HUES6 (cell line): ENCODE measurements at regions not wholly inside any gene's neighbourhood (a gene's known extent, or its start where the extent isn't known, plus 50 kb on each side); places are given as distances from the start of the nearest gene placed in this dataset.

Experiments
- H3K27ac ChIP-seq: 2 replicates; pipeline ENCODE4 v1.7.0; 2013; ENCODE audit warnings: low read depth, mild to moderate bottlenecking, low read length, inconsistent platforms
- H3K27me3 ChIP-seq: 2 replicates; pipeline ENCODE4 v1.6.1; 2013; ENCODE audit warnings: low read length; ENCODE audit not compliant: control insufficient read depth, insufficient read depth
- H3K36me3 ChIP-seq: 2 replicates; pipeline ENCODE4 v1.6.1; 2013; ENCODE audit warnings: low read length; ENCODE audit not compliant: control insufficient read depth, insufficient read depth
- H3K4me1 ChIP-seq: 2 replicates; pipeline ENCODE4 v1.6.1; 2013; ENCODE audit warnings: low read length; ENCODE audit not compliant: control insufficient read depth, insufficient read depth
- H3K4me3 ChIP-seq: 2 replicates; pipeline ENCODE4 v1.5.1; 2013; ENCODE audit warnings: low read depth, low read length
- H3K9ac ChIP-seq: one replicate; pipeline ENCODE4 v1.6.1; 2013; ENCODE audit warnings: mild to moderate bottlenecking, low read length
- H3K9me3 ChIP-seq: 2 replicates; pipeline ENCODE4 v1.6.1; 2013; ENCODE audit warnings: low read depth, low read length; ENCODE audit not compliant: control insufficient read depth, insufficient read depth

DNA sequence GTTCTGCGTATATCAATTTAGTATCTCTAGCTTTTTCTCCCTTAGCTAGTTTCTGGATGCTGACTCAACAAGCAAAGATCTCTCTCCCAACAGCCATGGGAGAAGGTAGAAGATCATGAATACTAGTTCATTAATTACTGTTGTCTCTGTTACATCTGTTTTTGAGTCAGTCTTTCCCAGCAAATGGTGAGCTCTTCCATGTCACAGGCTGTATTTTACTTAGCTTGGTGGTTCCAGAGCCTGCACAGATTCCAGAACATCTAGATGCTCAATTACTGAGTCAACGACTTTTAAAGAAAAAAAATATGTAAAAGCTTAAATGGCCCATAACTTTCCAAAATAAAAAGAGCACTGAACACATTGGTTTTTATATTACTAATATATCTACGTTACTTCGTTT, 307.2 kb downstream of the NSG2 start:
- Histone ChIP-seq H3K4me3 (no peak overlapping the region), H3K9ac (no peak overlapping the region), H3K27me3 (no peaks in the 10 kb centered on the region), H3K9me3 (no peaks in the 10 kb centered on the region), H3K36me3 (no peaks in the 10 kb centered on the region), H3K4me1 (no peaks in the 10 kb centered on the region), H3K27ac (no peak overlapping the region)

DNA sequence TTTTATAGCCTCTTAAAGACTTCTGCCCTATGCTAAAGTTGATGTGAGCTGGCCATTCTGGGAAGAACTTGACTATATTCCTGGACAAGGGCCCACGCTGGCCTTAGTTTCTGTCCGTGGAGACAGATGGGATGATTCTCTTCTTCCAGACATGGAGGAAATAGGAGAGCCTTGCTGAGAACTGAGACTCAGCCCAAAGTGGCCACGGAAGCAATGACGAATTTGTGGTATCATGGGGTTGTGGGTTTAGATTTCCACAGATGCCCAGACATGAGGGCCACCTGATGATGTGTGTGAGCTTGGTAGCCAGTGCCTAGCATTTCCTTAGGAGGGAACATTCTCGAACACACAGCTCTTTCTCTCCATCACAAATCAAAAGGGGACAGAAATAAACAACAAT, 309.1 kb downstream of the NSG2 start:
- Histone ChIP-seq H3K9me3 (no peaks in the 10 kb centered on the region), H3K4me1 (no peaks in the 10 kb centered on the region), H3K4me3 (no peak overlapping the region), H3K36me3 (no peaks in the 10 kb centered on the region), H3K9ac (no peak overlapping the region), H3K27me3 (no peaks in the 10 kb centered on the region), H3K27ac (no peak overlapping the region)

DNA sequence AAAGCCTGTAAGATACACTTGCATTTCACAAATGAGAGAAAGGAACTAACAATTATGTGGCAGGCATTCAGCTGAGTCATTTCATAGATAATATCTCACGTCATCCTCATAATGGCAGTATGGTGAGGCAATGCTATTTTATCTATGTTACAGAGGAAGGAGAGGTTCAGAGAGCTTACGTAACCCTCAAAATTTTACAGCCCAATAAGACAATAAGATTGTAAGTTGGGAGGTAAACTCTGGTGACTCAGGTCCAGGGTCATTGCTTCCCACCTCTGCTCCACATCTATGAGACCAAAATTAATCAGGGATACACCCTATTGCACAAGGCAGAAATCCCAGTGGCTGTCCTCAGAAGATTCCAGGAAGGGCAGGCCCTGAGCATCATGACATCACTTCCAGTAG, 309.7 kb downstream of the NSG2 start:
- H3K27ac ChIP-seq = no peak overlapping the region
- H3K4me1 ChIP-seq = no peaks in the 10 kb centered on the region
- no peak overlapping the region for H3K4me3 ChIP-seq
- no peaks in the 10 kb centered on the region for H3K27me3 ChIP-seq
- no peaks in the 10 kb centered on the region for H3K36me3 ChIP-seq
- no peak overlapping the region for H3K9ac ChIP-seq
- no peaks in the 10 kb centered on the region for H3K9me3 ChIP-seq

DNA sequence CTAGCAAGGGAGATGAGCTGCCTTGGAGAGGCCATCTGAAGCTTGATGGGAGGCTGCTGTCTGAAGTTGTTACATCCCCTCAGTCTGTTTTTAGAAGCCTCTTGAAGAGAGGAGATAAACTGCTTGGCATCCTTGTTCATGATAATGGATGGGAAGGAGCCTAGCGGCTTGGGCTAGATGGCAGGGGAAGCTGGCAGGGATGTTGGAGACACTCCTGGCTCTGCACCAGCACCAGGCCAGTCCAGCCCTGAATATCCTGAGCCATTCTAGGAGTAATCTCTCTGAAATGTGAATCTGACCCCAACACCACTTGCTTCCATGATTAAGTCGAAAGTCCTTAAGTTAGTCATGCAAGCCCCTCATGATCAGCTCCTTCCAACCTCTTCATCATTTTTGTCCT, 310.5 kb downstream of the NSG2 start:
- Histone ChIP-seq H3K9me3 (no peaks in the 10 kb centered on the region), H3K4me1 (no peaks in the 10 kb centered on the region), H3K4me3 (no peak overlapping the region), H3K27me3 (no peaks in the 10 kb centered on the region), H3K27ac (no peak overlapping the region), H3K36me3 (no peaks in the 10 kb centered on the region), H3K9ac (no peak overlapping the region)

DNA sequence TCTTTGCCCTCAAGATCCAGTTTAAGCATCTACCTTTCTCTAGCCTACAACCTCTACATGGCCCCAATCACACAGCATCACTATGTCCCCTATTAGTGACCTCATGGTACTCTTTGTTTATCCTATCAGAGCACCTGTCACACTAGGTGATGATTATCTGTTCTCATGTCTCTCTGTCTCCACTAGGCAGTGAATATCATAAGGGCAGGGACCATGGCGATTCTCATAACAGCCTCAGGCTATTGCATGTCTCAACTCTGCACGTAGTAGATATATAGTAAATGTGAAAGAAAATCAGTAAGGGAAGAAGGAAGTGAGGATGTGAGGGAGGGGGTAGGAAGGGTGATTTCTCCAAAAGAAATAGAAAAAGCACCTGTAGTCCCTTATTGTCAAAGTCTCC, 311.0 kb downstream of the NSG2 start:
- Histone ChIP-seq H3K36me3 (no peaks in the 10 kb centered on the region), H3K27me3 (no peaks in the 10 kb centered on the region), H3K4me1 (no peaks in the 10 kb centered on the region; the same call in 1 of the 2 replicates), H3K4me3 (no peak overlapping the region), H3K9me3 (no peaks in the 10 kb centered on the region), H3K9ac (no peak overlapping the region), H3K27ac (no peak overlapping the region)

DNA sequence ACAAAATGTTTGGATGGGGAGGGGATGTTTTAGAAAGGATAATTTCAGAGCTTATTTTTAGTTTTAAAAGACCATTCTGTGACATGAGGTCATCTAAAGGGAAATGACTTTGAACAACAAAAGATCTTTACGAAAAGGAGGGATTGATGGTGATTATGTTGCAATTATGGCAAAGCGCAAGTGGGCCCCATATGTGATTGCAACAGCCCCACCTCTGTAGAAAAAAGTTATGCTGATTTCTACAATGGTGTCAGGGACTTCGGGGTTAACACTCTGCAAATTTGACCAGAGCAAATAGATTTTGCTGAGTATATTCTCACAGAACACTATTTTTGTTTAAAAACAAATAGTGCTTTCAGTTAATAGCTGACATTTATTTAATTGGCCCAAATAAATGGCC, 312.8 kb downstream of the NSG2 start:
- H3K36me3 ChIP-seq = no peaks in the 10 kb centered on the region
- H3K4me3 ChIP-seq = no peak overlapping the region
- no peaks in the 10 kb centered on the region for H3K27me3 ChIP-seq
- H3K9ac ChIP-seq = no peak overlapping the region
- H3K9me3 ChIP-seq = peaks cover 7% of the 10 kb centered on the region
- no peak overlapping the region for H3K27ac ChIP-seq
- no peaks in the 10 kb centered on the region; the same call in 1 of the 2 replicates for H3K4me1 ChIP-seq

DNA sequence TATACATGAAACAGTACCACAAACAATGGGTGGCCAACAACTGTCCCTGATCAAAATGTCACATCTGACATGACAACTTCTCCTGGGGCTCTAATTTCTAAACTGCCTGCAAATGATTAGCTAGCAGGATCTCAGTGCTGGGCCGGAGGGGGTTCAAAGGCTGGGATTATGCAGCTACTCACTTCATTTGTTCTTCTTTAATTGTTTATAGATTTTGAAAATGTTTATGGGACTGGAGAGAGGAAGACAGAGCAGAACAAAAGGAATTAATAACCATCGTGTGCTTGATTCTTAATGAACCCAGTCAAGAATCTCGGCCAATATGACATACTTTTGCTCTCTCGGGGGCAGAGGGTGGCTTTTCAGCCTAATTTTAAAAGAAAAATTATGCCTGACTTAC, 313.6 kb downstream of the NSG2 start:
- H3K36me3 ChIP-seq = no peaks in the 10 kb centered on the region

DNA sequence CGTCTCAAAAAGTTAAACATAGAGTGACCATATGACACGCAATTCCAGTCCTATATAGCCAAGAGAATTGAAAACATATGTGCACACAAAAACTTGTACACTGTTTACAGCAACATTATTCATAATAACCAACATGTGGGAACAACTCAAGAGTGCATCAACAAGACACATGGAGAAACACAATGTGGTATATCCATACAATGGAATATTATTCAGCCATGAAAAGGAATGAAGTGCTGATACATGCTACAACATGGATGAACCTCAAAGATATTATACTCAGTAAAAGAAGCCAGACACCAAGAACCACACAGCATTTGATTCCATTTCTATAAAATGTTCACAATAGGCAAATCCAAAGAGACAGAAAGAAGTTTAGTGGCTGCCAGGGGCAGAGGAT, 317.0 kb downstream of the NSG2 start:
- H3K36me3 ChIP-seq = no peaks in the 10 kb centered on the region
- H3K27ac ChIP-seq = no peak overlapping the region
- H3K9me3 ChIP-seq = peaks cover 7% of the 10 kb centered on the region
- no peaks in the 10 kb centered on the region; the same call in 1 of the 2 replicates for H3K4me1 ChIP-seq
- H3K27me3 ChIP-seq = no peaks in the 10 kb centered on the region
- no peak overlapping the region for H3K9ac ChIP-seq
- no peak overlapping the region for H3K4me3 ChIP-seq

More for the DNA sequence above, 313.6 kb downstream of the NSG2 start:
- no peak overlapping the region for H3K9ac ChIP-seq
- H3K27ac ChIP-seq = no peak overlapping the region
- H3K27me3 ChIP-seq = no peaks in the 10 kb centered on the region
- no peaks in the 10 kb centered on the region; the same call in 1 of the 2 replicates for H3K4me1 ChIP-seq
- H3K4me3 ChIP-seq = no peak overlapping the region
- H3K9me3 ChIP-seq = peaks cover 7% of the 10 kb centered on the region

DNA sequence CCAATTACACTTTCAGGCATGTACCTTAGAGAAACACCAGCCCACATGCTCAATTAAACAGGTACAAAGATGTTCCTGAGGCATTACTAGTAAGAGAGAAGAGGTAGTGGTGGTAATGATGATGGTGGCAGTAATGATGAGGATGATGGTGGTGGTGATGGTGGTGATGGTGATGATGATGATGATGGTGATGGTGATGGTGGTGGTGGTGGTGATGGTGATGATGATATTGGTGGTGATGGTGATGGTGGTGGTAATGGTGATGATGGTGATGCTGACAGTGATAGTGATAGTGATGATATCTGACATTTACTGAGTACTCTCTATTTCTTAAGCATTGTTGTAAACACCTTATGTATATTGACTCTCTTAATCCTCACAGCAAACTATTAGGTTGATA, 318.4 kb downstream of the NSG2 start:
- H3K27me3 ChIP-seq = no peaks in the 10 kb centered on the region
- H3K4me1 ChIP-seq = no peaks in the 10 kb centered on the region; the same call in 1 of the 2 replicates
- no peak overlapping the region for H3K9ac ChIP-seq
- H3K36me3 ChIP-seq = no peaks in the 10 kb centered on the region
- H3K9me3 ChIP-seq = peaks cover 7% of the 10 kb centered on the region
- H3K27ac ChIP-seq = no peak overlapping the region
- H3K4me3 ChIP-seq = no peak overlapping the region

DNA sequence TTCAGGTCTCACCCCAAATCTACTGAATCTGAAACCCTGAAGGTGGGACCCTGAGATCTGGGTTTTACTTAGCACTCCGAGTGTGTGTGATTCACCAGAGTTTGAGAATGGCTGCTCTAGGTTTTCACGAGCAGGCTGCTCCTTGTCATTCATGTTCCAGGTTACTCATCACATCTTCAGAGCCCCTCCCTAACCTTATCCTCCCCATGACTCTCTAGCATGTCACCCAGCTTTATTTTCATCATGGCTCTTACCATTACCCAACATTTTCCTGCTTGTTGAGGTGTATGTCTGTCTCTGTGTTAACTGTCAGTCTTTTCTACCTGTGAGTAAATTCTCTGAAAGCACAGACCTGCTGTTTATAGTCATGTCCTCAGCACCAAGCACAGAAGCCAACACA, 319.2 kb downstream of the NSG2 start:
- no peak overlapping the region for H3K4me3 ChIP-seq
- no peak overlapping the region for H3K9ac ChIP-seq
- H3K36me3 ChIP-seq = no peaks in the 10 kb centered on the region
- no peaks in the 10 kb centered on the region for H3K27me3 ChIP-seq
- H3K27ac ChIP-seq = no peak overlapping the region
- H3K4me1 ChIP-seq = no peaks in the 10 kb centered on the region; the same call in 1 of the 2 replicates
- H3K9me3 ChIP-seq = peaks cover 7% of the 10 kb centered on the region

DNA sequence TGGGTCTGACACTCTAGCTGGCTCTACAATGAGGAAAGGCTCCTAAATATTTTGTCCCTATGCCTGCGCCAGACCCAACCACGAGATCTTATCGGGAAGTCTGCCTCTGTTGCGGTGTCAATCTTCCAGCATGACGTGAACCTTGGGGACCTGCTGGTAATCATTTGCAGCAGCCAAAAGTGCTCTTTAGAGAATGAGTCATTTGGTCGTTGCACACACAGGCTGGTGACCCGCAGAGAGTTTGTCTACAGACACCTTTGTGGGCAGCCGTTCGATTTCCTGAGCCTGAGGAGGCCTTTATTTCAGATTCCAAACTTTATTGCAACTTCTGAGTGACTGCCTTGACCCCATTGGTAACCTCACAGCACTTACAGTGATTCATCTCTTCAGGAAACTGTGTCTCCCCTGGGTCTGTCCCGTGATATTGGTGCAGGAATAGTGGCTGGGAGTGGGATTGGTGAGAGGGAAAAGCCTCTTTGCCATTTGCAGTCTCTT, 326.1 kb downstream of the NSG2 start:
- Histone ChIP-seq H3K9me3 (no peaks in the 10 kb centered on the region), H3K27ac (no peak overlapping the region), H3K27me3 (no peaks in the 10 kb centered on the region), H3K4me3 (no peak overlapping the region), H3K9ac (no peak overlapping the region), H3K36me3 (no peaks in the 10 kb centered on the region), H3K4me1 (no peaks in the 10 kb centered on the region; the same call in 1 of the 2 replicates)

DNA sequence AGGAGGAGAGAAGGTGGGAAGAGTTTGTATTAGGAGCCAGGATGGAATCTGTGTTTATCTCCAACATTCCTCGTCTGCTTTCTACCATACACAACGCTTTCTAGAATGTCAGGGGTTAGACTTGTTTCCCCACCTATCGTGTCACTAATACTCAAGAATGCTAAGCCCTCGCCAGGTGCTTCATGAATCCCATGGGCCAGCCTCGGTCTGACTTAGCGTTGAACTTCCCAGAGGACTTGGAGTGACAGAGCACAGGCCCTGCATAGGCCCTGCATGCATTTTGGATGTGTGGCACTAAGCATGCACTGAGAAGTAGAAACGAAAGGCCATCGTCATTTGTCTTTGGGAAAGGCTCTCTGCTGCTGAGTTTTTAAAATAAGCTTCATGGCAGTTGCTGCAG, 328.7 kb downstream of the NSG2 start:
- Histone ChIP-seq H3K9ac (no peak overlapping the region), H3K27ac (no peak overlapping the region), H3K27me3 (no peaks in the 10 kb centered on the region), H3K4me1 (no peaks in the 10 kb centered on the region; the same call in 1 of the 2 replicates), H3K36me3 (no peaks in the 10 kb centered on the region), H3K9me3 (peaks cover 6% of the 10 kb centered on the region), H3K4me3 (no peak overlapping the region)
